GM18507 (cell line): ENCODE measurements at regions not wholly inside any gene's neighbourhood (a gene's known extent, or its start where the extent isn't known, plus 50 kb on each side); places are given as distances from the start of the nearest gene placed in this dataset.

ENCODE experiments used
- DNase-seq: peaks from one replicate; pipeline ENCODE4 v3.0.0; 2011; ENCODE audit warnings: low read depth; ENCODE audit not compliant: insufficient read length; ENCODE audit errors: extremely low spot score
- FAIRE-seq: peaks from 2 replicates; lab custom pipeline; 2011; peaks lifted over from hg19 to GRCh38; lab: Jason Lieb, UNC

GRCh38 chr7:118648002-118648401 lies 423.5 kb downstream of the ANKRD7 start:
- FAIRE-seq (no peak), DNase-seq (no peak)

- FAIRE-seq = peak; percentile 12
Observed at GRCh38 chr7:118657391-118658005, 433.0 kb downstream of the ANKRD7 start.

GRCh38 chr7:118662266-118662665 lies 437.8 kb downstream of the ANKRD7 start:
- DNase-seq (no peak), FAIRE-seq (no peak)

More at GRCh38 chr7:118657391-118658005, 433.0 kb downstream of the ANKRD7 start:
- DNase-seq = no peak

- DNase-seq (no peak), FAIRE-seq (no peak)
Observed at GRCh38 chr7:118664498-118664897, 440.0 kb downstream of the ANKRD7 start.

GRCh38 chr7:118671149-118671548 lies 446.6 kb downstream of the ANKRD7 start:
- DNase-seq (no peak), FAIRE-seq (no peak)

- no peak for DNase-seq
- no peak for FAIRE-seq
Observed at GRCh38 chr7:118684796-118685195, 460.3 kb downstream of the ANKRD7 start.

- DNase-seq (no peak), FAIRE-seq (no peak)
Observed at GRCh38 chr7:118689403-118689802, 464.9 kb downstream of the ANKRD7 start.

- FAIRE-seq = no peak
- DNase-seq = no peak
Observed at GRCh38 chr7:118696879-118697278, 472.4 kb downstream of the ANKRD7 start.

GRCh38 chr7:118699222-118699621 lies 474.7 kb downstream of the ANKRD7 start:
- no peak for FAIRE-seq
- no peak for DNase-seq

GRCh38 chr7:118708741-118709140 lies 484.2 kb downstream of the ANKRD7 start:
- DNase-seq (no peak), FAIRE-seq (no peak)

- FAIRE-seq = no peak
Observed at GRCh38 chr7:118711688-118712087, 487.2 kb downstream of the ANKRD7 start.

GRCh38 chr7:118713039-118713438 lies 488.5 kb downstream of the ANKRD7 start:
- FAIRE-seq = no peak
- no peak for DNase-seq

More at GRCh38 chr7:118711688-118712087, 487.2 kb downstream of the ANKRD7 start:
- no peak for DNase-seq

- no peak for DNase-seq
- FAIRE-seq = no peak
Observed at GRCh38 chr7:118720632-118721031, 496.1 kb downstream of the ANKRD7 start.

- DNase-seq = no peak
- no peak for FAIRE-seq
Observed at GRCh38 chr7:118731854-118732253, 507.4 kb downstream of the ANKRD7 start.

GRCh38 chr7:118734541-118734940 lies 510.0 kb downstream of the ANKRD7 start:
- FAIRE-seq = no peak
- DNase-seq = no peak

GRCh38 chr7:118735441-118735840 lies 510.9 kb downstream of the ANKRD7 start:
- no peak for FAIRE-seq
- DNase-seq = no peak

- no peak for DNase-seq
- FAIRE-seq = no peak
Observed at GRCh38 chr7:118737935-118738334, 513.4 kb downstream of the ANKRD7 start.

- FAIRE-seq (no peak), DNase-seq (no peak)
Observed at GRCh38 chr7:118745927-118746326, 521.4 kb downstream of the ANKRD7 start.

- no peak for DNase-seq
- FAIRE-seq = no peak
Observed at GRCh38 chr7:118747473-118747872, 523.0 kb downstream of the ANKRD7 start.

GRCh38 chr7:118753479-118753878 lies 529.0 kb downstream of the ANKRD7 start:
- no peak for DNase-seq
- FAIRE-seq = no peak

GRCh38 chr7:118754608-118755007 lies 530.1 kb downstream of the ANKRD7 start:
- FAIRE-seq = no peak
- no peak for DNase-seq
